Coronary artery (tissue), 2 donors: ENCODE measurements at regions not wholly inside any gene's neighbourhood (a gene's known extent, or its start where the extent isn't known, plus 50 kb on each side); places are given as distances from the start of the nearest gene placed in this dataset.
"Not testable (repeated sequence)": the region's sequence is repeated elsewhere in the genome, so short reads cannot be mapped to it uniquely, and the experiment has no call there.

Experiments used
- DNase-seq: peaks from one replicate; pipeline ENCODE4 v3.0.0-alpha.2; 2017; ENCODE audit warnings: low spot score
- H3K27ac ChIP-seq, 2 donors: fragments of 200-600 bp; sonication (generic); one replicate each; pipeline ENCODE4 v1.5.1; 2016 to 2019
- H3K4me3 ChIP-seq: fragments of 200-600 bp; sonication (generic); 2 replicates; pipeline ENCODE4 v1.5.1; 2016; ENCODE audit warnings: mild to moderate bottlenecking, moderate library complexity
- CTCF ChIP-seq: fragments of 200-600 bp; sonication (generic); IDR thresholded peaks from one replicate; pipeline ENCODE4 v1.5.1; 2019; ENCODE audit warnings: antibody characterized with exemption

DNA sequence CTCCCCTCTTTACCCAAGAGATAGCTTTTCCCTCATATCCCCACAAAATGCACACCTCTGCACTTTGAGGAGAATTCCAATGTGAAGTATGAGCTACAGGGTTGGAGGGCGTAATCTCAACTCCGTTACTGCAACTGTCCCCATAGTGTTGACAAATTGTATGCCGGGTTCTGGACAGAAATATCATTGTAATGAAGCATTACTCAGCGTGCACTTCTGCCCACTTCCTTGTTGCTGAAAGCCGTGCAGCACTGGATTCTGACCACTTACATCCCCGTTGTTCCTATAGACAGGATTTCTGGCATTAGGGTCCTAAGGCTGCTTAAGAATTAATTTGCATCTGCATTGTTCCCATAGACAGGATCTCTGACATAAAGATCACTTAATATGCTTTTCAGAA lies 205.6 kb downstream of the RHOU start:
- TF ChIP-seq CTCF = no peak
- Histone ChIP-seq H3K4me3 (no peak overlapping the region), H3K27ac (no peak overlapping the region)
- peak; percentile 3 for DNase-seq

GRCh38 chr1:228941666-228942065 lies 206.4 kb downstream of the RHOU start:
- no peak for TF ChIP-seq CTCF
- DNase-seq = peak; percentile 7
- Histone ChIP-seq H3K4me3 (no peak overlapping the region), H3K27ac (no peak overlapping the region)

GRCh38 chr1:228943436-228943835 lies 208.2 kb downstream of the RHOU start:
- no peak overlapping the region for H3K4me3 ChIP-seq
- TF ChIP-seq CTCF = no peak
- peak; percentile 57 for DNase-seq
- no peak overlapping the region for H3K27ac ChIP-seq

- H3K4me3 ChIP-seq = no peak overlapping the region
- H3K27ac ChIP-seq = no peak overlapping the region
- no peak for TF ChIP-seq CTCF
- DNase-seq = peak; percentile 36
These were observed 209.0 kb downstream of the RHOU start for GRCh38 chr1:228944296-228944695.

- Histone ChIP-seq H3K27ac (no peak overlapping the region), H3K4me3 (no peak overlapping the region)
- no peak for TF ChIP-seq CTCF
- DNase-seq = peak; percentile 54
These were observed 209.7 kb downstream of the RHOU start for GRCh38 chr1:228944935-228945371.

DNA sequence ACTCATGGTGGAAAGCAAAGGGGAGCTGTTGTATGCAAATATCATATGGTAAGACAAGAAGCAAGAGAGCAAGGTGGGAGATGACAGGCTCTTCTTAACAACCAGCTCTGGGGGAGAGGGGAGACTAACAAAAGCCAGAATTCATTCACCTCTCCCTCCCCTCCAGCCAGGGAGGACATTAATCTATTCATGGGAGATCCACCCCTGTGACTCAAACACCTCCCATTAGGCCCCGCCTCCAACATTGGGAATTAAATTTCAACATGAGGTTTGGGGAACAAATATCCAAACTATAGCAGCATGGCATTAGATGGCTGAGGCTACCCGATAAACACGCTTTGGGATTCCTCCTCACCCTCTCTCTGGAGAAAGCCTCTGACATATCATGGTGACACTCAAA lies 210.6 kb downstream of the RHOU start:
- DNase-seq = peak; percentile 12
- no peak overlapping the region for H3K27ac ChIP-seq
- H3K4me3 ChIP-seq = no peak overlapping the region
- TF ChIP-seq CTCF = no peak

- DNase-seq, H3K4me3 ChIP-seq: not testable (repeated sequence)
- H3K27ac ChIP-seq = peak overlapping the region in 1 of 2 donors; percentile 64
These were observed 214.3 kb downstream of the RHOU start for GRCh38 chr1:228949617-228950016.

DNA sequence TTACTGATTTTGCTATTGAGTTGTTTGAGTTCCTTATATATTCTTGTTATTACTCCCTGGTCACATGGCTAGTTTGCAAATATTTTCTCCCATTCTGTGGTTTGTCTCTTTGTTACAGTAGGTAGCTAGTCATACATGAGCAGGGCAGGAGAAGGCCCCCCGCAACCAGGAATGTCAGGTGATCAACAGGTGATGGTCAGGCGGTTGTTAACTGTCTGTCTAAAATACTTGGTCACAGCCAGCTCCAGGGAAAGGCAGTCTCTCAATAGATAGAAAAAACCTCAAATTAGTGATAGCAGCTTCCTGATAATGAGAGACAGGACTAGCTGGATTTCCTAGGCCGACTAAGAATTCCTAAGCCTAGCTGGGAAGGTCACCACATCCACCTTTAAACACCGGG lies 217.9 kb downstream of the RHOU start:
- Histone ChIP-seq H3K27ac (no peak overlapping the region), H3K4me3 (no peak overlapping the region)
- peak; percentile 9 for DNase-seq
- TF ChIP-seq CTCF = no peak

GRCh38 chr1:228953808-228954207 lies 218.5 kb downstream of the RHOU start:
- not testable (repeated sequence) for H3K4me3 ChIP-seq, H3K27ac ChIP-seq
- DNase-seq = peak; percentile 19
